ENCODE measurements at regions not wholly inside any gene's neighbourhood (a gene's known extent, or its start where the extent isn't known, plus 50 kb on each side); places are given as distances from the start of the nearest gene placed in this dataset.
"Not testable (repeated sequence)": the region's sequence is repeated elsewhere in the genome, so short reads cannot be mapped to it uniquely, and the experiment has no call there.

- no peak for TF ChIP-seq CTCF (IDR thresholded peaks at IDR 0.05)
- no peak for TF ChIP-seq POLR2A (IDR thresholded peaks at IDR 0.05)
- intact Hi-C loops (cut with DNase I; ENCODE audit: low total_unique reads): no loop called here
- no peak for DNase-seq (ENCODE audit: low spot score in 2 of 2)
- WGBS, 2 donors: 82% methylated on average over 11 of the region's 11 CpGs
- no peak overlapping the region for H3K4me3 ChIP-seq (ENCODE audit: low read depth, poor library complexity, severe bottlenecking)
These were observed 173.6 kb upstream of the RAB6C start for GRCh38 chr2:129805899-129806298.

GRCh38 chr2:129806317-129806716, 173.1 kb upstream of the RAB6C start:
- intact Hi-C loops (cut with DNase I; ENCODE audit: low total_unique reads): no loop called here
- WGBS, 2 donors: 72 to 76% methylated on average over 8 of the region's 8 CpGs
- TF ChIP-seq POLR2A (IDR thresholded peaks at IDR 0.05) (no peak), CTCF (IDR thresholded peaks at IDR 0.05) (no peak)
- DNase-seq (ENCODE audit: low spot score in 2 of 2): no peak
- no peak overlapping the region for H3K4me3 ChIP-seq (ENCODE audit: low read depth, poor library complexity, severe bottlenecking)

- H3K4me3 ChIP-seq (ENCODE audit: low read depth, poor library complexity, severe bottlenecking): no peak overlapping the region
- no peak for DNase-seq (ENCODE audit: low spot score in 2 of 2)
- intact Hi-C loops (cut with DNase I; ENCODE audit: low total_unique reads): no loop called here
- WGBS, 2 donors: 60% methylated on average over 7 of the region's 7 CpGs
- no peak for TF ChIP-seq POLR2A (IDR thresholded peaks at IDR 0.05)
- no peak for TF ChIP-seq CTCF (IDR thresholded peaks at IDR 0.05)
These were observed 172.5 kb upstream of the RAB6C start for GRCh38 chr2:129806990-129807389.

GRCh38 chr2:129807642-129808338, 171.7 kb upstream of the RAB6C start:
- 88 to 89% methylated on average over 22 of the region's 22 CpGs for WGBS, 2 donors
- intact Hi-C loops (cut with DNase I; ENCODE audit: low total_unique reads); DNase-seq (ENCODE audit: low spot score in 2 of 2): not testable (repeated sequence)

GRCh38 chr2:129810521-129810920, 168.9 kb upstream of the RAB6C start:
- WGBS, 2 donors: 69 to 81% methylated on average over 3 of the region's 3 CpGs
- no peak for DNase-seq (ENCODE audit: low spot score in 2 of 2)
- no peak for TF ChIP-seq CTCF (IDR thresholded peaks at IDR 0.05)
- intact Hi-C loops (cut with DNase I; ENCODE audit: low total_unique reads): no loop called here
- no peak overlapping the region for H3K4me3 ChIP-seq (ENCODE audit: low read depth, poor library complexity, severe bottlenecking)

More at GRCh38 chr2:129807642-129808338, 171.7 kb upstream of the RAB6C start:
- H3K4me3 ChIP-seq (ENCODE audit: low read depth, poor library complexity, severe bottlenecking): not testable (repeated sequence)

- intact Hi-C loops (cut with DNase I; ENCODE audit: low total_unique reads): no loop called here
- DNase-seq (ENCODE audit: low spot score in 2 of 2): peak; percentile 72 to 86
- H3K4me3 ChIP-seq (ENCODE audit: low read depth, poor library complexity, severe bottlenecking): no peak overlapping the region
- WGBS, 2 donors: 70 to 73% methylated on average over 4 of the region's 4 CpGs
- TF ChIP-seq POLR2A (IDR thresholded peaks at IDR 0.05) (no peak), CTCF (IDR thresholded peaks at IDR 0.05) (no peak)
These were observed 167.4 kb upstream of the RAB6C start for GRCh38 chr2:129812071-129812470.

All from lower leg skin (tissue), 4 donors.